Right lobe of liver (tissue), 6 donors: ENCODE measurements at regions not wholly inside any gene's neighbourhood (a gene's known extent, or its start where the extent isn't known, plus 50 kb on each side); places are given as distances from the start of the nearest gene placed in this dataset.

Experiments
- ATAC-seq, 4 donors: fragments of 200-7000 bp; cut with Tn5 transposase; one replicate each; pipeline ENCODE4 v1.9.1; 2020; ENCODE audit warnings: mild to moderate bottlenecking in 4 of 4, moderate library complexity in 4 of 4
- DNase-seq, 3 donors: peaks; one replicate each; pipeline ENCODE4 v3.0.0-alpha.2; 2020
- H3K27ac ChIP-seq, 3 donors: fragments of 200-600 bp; one replicate each; pipeline ENCODE4 v1.8.0; 2022
- H3K27me3 ChIP-seq, 2 donors: fragments of 200-600 bp; one replicate each; pipeline ENCODE4 v1.8.0; 2022
- H3K36me3 ChIP-seq, 4 donors: fragments of 200-600 bp; sonication (generic) in 1 of 4; one replicate each; pipeline versions ENCODE4 v1.5.1 to v1.8.0; 2017 to 2022; ENCODE audit warnings: control low read depth in 1 of 4
- H3K4me1 ChIP-seq, 4 donors: fragments of 200-600 bp; sonication (generic) in 1 of 4; one replicate each; pipeline versions ENCODE4 v1.5.1 to v1.8.0; 2017 to 2022; ENCODE audit warnings: control low read depth in 1 of 4
- H3K4me3 ChIP-seq, 3 donors: fragments of 200-600 bp; one replicate each; pipeline ENCODE4 v1.8.0; 2022
- H3K9me3 ChIP-seq, 4 donors: fragments of 200-600 bp; sonication (generic) in 1 of 4; one replicate each; pipeline versions ENCODE4 v1.5.1 to v1.8.0; 2017 to 2022; ENCODE audit warnings: control low read depth in 1 of 4
- CTCF ChIP-seq, 4 donors: fragments of 200-600 bp in 3 of 4; fragments of 450-650 bp in 1 of 4; IDR thresholded peaks; one replicate each; pipeline versions ENCODE4 v1.5.1 to v1.8.0; 2016 to 2022; ENCODE audit warnings: antibody characterized with exemption in 4 of 4, mild to moderate bottlenecking in 2 of 4
- POLR2A ChIP-seq: fragments of 450-650 bp; IDR thresholded peaks from one replicate; pipeline ENCODE4 v1.6.1; 2017; ENCODE audit warnings: antibody characterized with exemption, mild to moderate bottlenecking
- WGBS: methylation state at CpG from one replicate; pipeline ENCODE4 v1.1.6; 2018; ENCODE audit warnings: low coverage, low lambda C conversion rate; ENCODE audit not compliant: insufficient coverage; ENCODE audit errors: missing lambda C conversion rate; 5-methylcytosine and 5-hydroxymethylcytosine counted together
- intact Hi-C, 2 donors: fragments of 100-400 bp; cut with DNase I; formaldehyde crosslinking; loops; one replicate each; pipeline versions ENCODE4 v1.11.2 to v1.14.1; 2022
- donor health status: DM: no; HTN: yes; CAD: no.
- donor health status: DM: no; HTN: no; CAD: no.
- donor health status: DM: no; HTN: no; CAD: no.
- donor health status: DM: no; HTN: yes; CAD: no.
- donor health status: DM: no; HTN: yes; CAD: no.

GRCh38 chr4:62591756-62592155 is 1391.6 kb downstream of the ADGRL3 start:
- WGBS = 35% methylated on average over 2 of the region's 2 CpGs
- no peaks in the 10 kb centered on the region for H3K27me3 ChIP-seq
- ATAC-seq = no peak
- H3K4me1 ChIP-seq = no peaks in the 10 kb centered on the region
- no peak for TF ChIP-seq CTCF (IDR thresholded peaks at IDR 0.05)
- TF ChIP-seq POLR2A = no peak
- DNase-seq = no peak
- no peak overlapping the region for H3K4me3 ChIP-seq
- intact Hi-C loops = no loop called here
- no peaks in the 10 kb centered on the region for H3K9me3 ChIP-seq
- no peaks in the 10 kb centered on the region for H3K36me3 ChIP-seq
- H3K27ac ChIP-seq = no peak overlapping the region

DNA sequence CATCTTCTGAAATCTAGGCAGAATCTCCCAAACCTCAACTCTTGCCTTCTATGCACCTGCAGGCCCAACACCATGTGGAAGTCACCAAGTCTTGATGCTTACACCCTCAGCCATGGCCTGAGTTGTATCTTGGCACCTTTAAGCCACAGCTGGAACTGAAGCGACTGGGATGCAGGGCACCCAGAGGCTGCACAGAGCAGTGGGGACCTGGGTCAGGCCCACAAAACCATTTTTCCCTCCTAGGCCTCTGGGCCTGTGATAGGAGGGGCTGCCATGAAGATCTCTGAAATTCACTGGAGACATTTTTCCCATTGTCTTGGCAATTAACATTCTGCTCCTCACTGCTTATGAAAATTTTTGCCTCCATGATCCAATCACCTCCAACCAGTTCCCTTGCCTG is 1388.5 kb downstream of the ADGRL3 start:
- H3K9me3 ChIP-seq = no peaks in the 10 kb centered on the region
- H3K27ac ChIP-seq = no peak overlapping the region
- TF ChIP-seq CTCF (IDR thresholded peaks at IDR 0.05) = no peak
- no peak for TF ChIP-seq POLR2A
- DNase-seq = no peak
- intact Hi-C loops = no loop called here
- no peaks in the 10 kb centered on the region for H3K36me3 ChIP-seq
- 60% methylated on average over 1 of the region's 1 CpG for WGBS
- no peaks in the 10 kb centered on the region for H3K4me1 ChIP-seq
- no peak overlapping the region for H3K4me3 ChIP-seq
- no peak for ATAC-seq
- H3K27me3 ChIP-seq = no peaks in the 10 kb centered on the region

- TF ChIP-seq POLR2A = no peak
- TF ChIP-seq CTCF (IDR thresholded peaks at IDR 0.05) = no peak
- intact Hi-C loops = no loop called here
- H3K27me3 ChIP-seq = no peaks in the 10 kb centered on the region
- no peak overlapping the region for H3K4me3 ChIP-seq
- WGBS = no CpG with 5 or more reads among the region's 4 CpGs
- no peak for ATAC-seq
- H3K36me3 ChIP-seq = no peaks in the 10 kb centered on the region
- H3K4me1 ChIP-seq = no peaks in the 10 kb centered on the region
- DNase-seq = no peak
- H3K27ac ChIP-seq = no peak overlapping the region
- no peaks in the 10 kb centered on the region for H3K9me3 ChIP-seq
These were observed 1371.4 kb downstream of the ADGRL3 start for GRCh38 chr4:62571494-62571893.

DNA sequence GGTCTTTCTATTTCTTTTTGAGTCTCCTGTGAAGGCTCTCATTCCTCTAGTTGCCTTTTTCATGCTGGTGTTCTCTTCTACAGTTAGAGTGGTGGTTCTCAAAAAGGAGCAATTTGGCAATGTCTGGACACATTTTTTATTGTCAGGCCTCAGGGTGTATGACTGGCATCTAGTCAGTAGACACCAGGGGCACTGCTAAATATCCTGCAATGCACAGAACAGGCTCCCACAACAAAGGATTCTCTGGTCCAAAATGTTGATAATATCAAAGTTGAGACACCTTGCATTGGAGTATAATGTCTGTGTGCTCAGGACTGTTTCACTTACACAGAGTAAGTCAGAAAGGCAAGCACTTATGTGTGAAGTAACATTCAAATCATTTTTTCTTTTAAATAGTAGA is 1360.7 kb downstream of the ADGRL3 start:
- intact Hi-C loops = no loop called here
- ATAC-seq = no peak

More for the DNA sequence above, 1360.7 kb downstream of the ADGRL3 start:
- H3K9me3 ChIP-seq = no peaks in the 10 kb centered on the region
- H3K4me1 ChIP-seq = no peaks in the 10 kb centered on the region
- H3K27ac ChIP-seq = no peak overlapping the region
- no peaks in the 10 kb centered on the region for H3K27me3 ChIP-seq
- DNase-seq = no peak
- no peaks in the 10 kb centered on the region for H3K36me3 ChIP-seq
- TF ChIP-seq POLR2A (no peak), CTCF (IDR thresholded peaks at IDR 0.05) (no peak)
- H3K4me3 ChIP-seq = no peak overlapping the region
